WI38 (cell line): ENCODE measurements at regions not wholly inside any gene's neighbourhood (a gene's known extent, or its start where the extent isn't known, plus 50 kb on each side); places are given as distances from the start of the nearest gene placed in this dataset.

Experiments used
- H3K4me3 ChIP-seq: 2 replicates; pipeline ENCODE4 v1.5.1; 2011; ENCODE audit warnings: low read depth, mild to moderate bottlenecking, control low read depth, low read length
- TF ChIP-seq, protein P1 (sequence below): IDR thresholded peaks from 2 replicates; pipeline ENCODE4 v1.5.1; 2012; ENCODE audit warnings: low read depth, mild to moderate bottlenecking, control low read depth, low read length

DNA sequence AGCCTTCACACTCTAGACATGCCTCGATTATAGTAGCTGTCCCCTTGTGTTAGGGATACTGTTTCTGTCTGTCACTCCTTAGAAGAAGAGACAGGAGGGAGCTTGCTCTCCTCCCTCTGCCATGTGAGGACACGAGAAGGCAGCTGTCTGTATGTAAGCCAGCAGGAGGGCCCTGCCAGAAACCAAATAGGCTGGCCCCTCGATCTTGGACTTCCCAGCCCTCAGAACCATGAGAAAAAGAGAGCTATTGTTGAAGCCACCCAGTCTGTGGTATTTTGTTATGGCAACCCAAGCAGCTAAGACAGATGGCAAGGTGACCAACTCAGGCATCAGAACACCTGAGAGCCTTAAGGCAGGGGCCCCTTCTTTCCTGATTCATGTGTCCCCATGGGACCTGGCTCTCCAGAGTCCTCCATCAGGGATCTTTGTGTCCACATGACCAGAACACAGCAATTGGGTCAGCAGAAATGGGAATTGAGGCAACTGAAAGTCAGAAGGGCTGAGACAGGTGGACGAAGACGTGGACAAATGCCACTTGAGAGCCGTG, 65.6 kb upstream of the NPAS1 start:
- TF ChIP-seq, protein P1, sequence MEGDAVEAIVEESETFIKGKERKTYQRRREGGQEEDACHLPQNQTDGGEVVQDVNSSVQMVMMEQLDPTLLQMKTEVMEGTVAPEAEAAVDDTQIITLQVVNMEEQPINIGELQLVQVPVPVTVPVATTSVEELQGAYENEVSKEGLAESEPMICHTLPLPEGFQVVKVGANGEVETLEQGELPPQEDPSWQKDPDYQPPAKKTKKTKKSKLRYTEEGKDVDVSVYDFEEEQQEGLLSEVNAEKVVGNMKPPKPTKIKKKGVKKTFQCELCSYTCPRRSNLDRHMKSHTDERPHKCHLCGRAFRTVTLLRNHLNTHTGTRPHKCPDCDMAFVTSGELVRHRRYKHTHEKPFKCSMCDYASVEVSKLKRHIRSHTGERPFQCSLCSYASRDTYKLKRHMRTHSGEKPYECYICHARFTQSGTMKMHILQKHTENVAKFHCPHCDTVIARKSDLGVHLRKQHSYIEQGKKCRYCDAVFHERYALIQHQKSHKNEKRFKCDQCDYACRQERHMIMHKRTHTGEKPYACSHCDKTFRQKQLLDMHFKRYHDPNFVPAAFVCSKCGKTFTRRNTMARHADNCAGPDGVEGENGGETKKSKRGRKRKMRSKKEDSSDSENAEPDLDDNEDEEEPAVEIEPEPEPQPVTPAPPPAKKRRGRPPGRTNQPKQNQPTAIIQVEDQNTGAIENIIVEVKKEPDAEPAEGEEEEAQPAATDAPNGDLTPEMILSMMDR: no peak
- H3K4me3 ChIP-seq: no peak overlapping the region

DNA sequence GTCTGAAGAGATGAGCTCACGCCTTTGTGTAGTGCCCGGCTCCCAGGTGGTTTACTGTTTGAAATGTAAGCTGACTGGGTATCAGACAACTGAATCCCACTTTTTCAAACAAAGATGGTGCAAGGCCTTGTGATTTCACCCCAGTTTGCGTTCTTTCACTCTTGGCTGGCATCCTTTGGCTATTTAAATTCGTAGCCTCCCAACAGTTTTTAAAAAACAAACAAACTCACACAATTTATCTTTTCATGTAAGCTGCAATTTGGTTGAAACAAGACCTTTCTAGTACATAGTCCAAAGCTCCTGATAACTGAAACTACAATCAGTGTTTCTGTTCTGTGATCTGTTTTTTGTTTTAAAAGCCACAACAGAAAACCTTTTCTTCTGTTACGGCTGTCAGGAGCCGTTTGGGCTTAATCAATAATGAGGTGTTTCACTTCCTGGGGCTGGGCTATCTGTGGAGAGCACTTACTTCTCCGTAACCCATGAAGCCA, 65.1 kb upstream of the NPAS1 start:
- TF ChIP-seq, protein P1: no peak
- H3K4me3 ChIP-seq: no peak overlapping the region

DNA sequence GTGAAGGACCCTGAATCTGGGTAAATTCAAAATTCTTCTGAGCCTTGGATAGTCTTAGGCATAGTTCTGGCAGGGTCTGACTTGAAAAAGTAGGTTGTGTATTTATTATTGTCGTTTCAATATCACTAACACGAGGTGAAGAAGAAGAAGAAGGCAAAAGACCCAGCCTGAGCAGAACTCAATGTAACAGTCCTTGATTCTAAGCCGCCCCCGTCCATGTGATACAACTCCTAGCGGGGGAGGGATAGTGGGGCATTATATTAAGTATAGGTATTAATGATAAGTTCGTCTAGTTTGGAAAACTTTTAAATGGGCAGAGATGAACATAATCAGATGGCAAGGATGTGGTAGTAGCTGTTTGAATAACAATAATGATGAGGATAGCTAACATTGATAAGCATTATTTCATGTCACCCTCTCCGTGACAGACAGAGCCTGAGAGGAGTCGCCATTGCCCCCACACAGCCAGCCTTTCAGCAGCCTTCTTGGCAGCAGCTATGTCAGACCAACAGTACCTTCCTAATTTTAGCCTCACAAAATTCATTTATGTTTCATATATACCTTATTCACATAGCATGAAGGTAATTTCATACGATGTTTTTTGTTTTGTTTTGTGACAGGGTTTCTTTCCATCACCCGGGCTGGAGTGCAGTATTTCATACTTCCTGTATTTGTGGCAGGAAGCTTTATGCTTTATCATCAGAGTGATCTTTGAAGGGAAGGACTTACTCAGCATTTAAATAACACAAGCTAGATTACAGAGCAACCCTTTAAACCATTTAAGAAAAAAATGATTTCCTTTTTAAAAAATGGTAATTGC, 64.4 kb upstream of the NPAS1 start:
- H3K4me3 ChIP-seq: no peak overlapping the region
- TF ChIP-seq, protein P1: no peak

DNA sequence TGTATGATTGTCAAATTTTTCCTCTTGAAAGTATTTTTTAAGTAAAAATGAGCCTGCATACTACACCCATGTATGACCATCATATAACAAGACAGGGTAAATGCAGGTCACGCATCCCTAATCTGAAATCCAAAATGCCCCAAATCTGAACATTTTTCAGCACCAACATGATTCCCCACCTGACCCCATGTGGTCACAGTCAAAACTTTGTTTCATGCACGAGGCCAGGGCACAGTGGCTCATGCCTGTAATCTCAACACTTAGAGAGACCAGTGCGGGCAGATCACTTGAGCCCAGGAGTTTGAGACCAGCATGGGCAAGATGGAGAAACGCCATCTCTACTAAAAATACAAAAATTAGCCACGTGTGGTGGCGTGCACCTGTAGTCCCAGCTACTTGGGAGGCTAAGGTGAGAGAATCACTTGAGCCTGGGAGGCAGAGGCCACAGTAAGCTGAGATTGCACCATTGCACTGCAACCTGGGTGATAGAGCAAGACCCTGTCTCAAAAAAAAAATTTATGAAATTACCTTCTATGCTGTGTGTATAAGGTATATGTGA, 63.7 kb upstream of the NPAS1 start:
- TF ChIP-seq, protein P1: no peak
- no peak overlapping the region for H3K4me3 ChIP-seq

DNA sequence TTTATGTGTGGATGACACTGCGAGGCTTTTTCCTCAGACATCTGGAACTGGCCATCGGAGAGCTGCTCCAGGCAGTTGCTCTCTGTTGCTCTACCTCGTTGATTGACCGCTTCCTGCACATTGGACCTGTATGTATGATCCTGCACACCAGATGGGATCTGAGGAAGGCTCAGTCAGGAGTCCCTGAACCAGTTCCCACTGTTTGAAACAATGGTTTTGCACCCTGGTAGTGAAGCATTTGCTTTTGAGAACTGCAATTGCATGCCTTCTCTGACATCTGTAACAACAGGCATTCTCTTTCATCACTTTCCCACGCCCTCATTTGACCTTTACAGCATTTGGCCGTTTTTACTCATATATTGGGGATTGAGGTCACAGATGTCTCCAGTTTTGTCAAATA, 61.1 kb upstream of the NPAS1 start:
- TF ChIP-seq, protein P1: no peak
- H3K4me3 ChIP-seq: no peak overlapping the region

DNA sequence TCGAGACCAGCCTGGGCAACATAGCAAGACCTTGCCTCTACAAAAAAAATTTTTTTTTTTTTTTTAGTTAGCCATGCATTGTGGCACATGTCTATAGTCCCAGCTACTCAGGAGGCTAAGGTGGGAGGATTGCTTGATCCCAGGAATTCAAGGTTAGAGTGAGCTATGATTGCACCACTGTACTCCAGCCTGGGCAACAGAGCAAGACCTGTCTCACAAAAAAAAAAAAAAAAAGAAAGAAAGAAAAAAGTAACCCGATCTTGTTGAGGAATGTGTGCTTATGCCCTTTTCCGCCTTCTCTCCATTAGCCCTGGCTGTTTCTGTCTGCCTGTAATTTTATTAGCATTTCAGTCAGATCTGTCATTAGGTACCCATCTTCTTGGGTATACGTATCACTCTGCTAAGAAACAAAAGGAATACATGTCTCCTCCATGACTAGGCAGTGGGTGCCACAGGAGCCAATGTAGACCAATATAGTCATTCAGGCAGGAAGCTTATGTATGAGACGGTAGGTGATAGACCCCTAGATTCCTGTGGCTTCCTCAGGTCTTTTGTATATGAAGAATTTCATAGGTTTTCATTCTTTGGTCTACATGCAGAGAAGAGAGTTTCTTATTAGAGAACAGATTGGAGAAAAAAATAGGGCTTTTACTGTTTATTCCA, 59.6 kb upstream of the NPAS1 start:
- TF ChIP-seq, protein P1: no peak
- no peak overlapping the region for H3K4me3 ChIP-seq
